ENCODE measurements at regions not wholly inside any gene's neighbourhood (a gene's known extent, or its start where the extent isn't known, plus 50 kb on each side); places are given as distances from the start of the nearest gene placed in this dataset.

DNA sequence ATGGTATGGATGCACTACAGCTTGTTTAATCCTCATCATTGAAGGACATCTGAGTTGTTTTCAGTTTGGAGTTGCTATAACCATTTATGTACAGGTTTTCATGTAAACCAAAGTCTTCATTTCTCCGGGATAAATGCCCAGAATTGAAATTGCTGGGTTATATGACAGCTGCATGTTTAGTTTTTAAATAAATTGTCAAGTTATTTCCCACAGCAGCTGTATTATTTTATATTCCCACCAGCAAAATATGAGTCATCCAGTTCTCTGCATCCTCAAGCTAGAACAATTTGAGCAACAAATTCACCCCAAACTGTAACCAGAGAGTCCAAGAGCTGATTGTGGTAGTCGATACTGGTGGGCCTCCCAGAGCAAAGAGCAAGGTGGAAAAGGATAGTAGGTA is 125.6 kb upstream of the PRNP start:
- no peak for DNase-seq (ENCODE audit: extremely low read depth, low read depth, low spot score)

DNA sequence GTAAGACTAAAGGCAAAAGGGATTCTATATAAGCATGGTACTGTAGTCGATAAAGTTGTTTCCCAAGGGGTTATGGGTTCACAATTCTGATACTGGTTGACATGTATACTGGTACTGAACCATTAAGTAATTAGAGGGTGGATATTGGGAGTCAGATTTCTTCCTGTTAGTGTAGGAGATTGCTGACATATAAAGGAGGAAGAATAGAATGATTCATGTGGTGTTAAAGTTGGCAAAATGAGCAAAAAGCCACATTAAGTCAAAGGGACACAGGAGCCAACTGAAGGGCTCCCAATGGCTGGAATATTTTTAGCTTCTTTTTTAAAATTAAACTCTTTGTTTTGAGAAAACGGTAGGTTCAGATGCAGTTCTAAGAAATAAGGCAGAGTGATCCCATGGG is 126.3 kb upstream of the PRNP start:
- DNase-seq (ENCODE audit: extremely low read depth, low read depth, low spot score), result no peak

DNA sequence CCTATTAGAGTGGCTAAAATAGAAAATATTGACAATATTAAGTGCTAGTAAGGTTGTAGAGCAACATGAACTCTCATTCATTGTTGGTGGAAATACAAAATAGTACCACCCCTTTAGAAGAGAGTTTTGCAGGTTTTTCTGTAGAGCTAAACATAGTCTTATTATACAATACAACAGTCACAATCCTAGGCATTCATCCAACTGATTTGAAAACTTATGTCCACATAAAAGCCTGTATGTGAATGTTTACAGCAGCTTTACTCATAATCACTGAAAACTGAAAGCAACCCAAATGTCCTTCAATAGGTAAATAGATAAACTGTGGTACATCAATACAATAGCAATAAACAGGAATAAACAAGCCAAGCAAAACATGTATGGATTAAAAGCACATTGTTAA is 127.2 kb upstream of the PRNP start:
- no peak for DNase-seq (ENCODE audit: extremely low read depth, low read depth, low spot score)

DNA sequence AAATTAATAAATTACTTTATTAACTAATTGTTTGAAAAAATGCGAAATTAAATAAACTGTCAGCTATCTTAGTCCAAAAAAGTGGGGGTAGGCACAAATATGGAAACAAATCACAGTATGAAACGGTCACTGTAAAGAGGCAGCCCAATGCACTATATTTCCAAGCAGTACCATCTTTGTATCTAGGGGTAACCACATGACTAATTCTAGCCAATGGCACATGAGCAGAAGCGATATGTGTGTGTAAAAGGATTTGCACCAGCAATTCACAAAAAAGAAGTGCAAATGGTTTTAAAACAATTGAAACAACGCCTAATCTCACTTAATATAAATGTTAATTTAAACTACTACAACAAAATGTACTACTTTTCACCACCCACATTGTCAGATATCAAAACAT is 129.5 kb upstream of the PRNP start:
- DNase-seq (ENCODE audit: extremely low read depth, low read depth, low spot score), result no peak

DNA sequence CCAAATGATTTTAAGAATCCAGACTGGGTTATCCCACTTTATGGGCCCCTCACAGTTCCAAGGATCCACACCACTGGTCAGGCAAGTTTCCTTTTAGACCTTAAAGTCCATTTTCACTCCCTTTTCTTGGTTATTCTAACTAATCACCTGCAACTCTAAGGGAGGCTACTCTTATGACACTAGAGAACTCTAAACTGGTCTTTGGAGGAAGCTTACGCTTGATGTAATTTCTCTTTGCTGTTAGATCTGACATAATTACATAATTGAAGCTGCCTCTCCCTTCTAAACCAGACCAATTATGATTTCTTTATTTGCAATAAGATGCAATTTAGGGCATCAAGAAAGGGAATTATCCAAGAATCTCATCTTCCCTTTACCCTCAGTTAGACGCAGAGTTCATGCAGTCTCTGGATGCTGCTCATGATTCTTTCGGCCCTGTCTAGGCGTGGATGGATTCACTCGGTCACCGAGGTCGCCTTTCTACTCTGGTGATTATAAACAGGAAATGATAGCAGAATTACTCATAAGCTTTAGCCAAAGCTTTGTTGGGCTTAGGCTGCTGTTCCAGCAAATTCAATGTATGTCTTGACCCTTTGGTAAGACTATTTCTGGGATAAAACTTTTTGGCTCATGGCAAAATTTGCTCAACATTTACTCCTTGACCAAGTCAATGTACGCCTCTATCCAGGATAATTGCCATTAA is 130.9 kb upstream of the PRNP start:
- DNase-seq (ENCODE audit: extremely low read depth, low read depth, low spot score), result peak; percentile 67

DNA sequence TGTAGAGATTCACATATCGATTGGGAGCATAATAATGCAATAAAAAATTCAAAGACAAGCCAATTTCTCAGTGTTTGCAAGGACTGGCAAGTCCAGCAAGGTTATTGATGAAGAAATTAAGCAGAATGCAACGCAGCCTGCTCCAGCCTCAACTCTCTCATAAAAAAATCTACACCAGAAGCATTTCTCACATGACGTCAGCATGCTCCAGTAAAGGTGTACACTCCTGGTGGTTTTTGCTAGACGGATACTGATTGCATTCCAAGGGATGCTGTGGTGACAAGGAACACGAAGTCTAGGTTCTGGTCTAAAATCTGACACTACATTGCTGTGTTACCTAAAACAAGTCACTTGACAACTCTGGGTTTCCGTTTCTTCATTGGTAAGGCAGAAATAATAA is 131.9 kb upstream of the PRNP start:
- no peak for DNase-seq (ENCODE audit: extremely low read depth, low read depth, low spot score)

DNA sequence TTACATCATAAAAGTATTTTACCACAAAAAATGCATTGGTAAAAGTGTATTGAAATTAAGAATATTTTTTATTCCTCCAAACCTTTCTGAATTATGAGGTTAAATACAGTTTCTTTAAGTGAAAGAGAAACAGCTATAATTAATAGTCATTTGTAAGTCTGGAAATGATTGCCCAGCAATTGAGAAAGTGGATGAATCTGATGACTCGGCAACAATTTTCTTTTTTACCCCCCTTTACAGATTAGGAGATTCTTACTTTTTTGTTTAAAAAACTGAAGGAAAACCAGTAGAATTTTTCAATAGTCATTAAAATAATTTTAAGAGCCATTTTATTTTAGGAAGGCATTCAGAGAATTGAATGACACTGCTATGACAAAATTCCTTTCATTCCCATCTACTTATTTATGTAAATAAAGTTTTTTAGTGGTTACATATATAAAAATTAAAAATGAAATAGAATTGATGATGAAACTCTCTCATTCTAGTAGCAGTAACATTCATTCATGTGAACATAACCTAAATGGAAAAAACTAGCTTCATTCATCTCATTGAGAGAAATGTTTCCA is 134.1 kb upstream of the PRNP start:
- DNase-seq (ENCODE audit: extremely low read depth, low read depth, low spot score), result no peak

DNA sequence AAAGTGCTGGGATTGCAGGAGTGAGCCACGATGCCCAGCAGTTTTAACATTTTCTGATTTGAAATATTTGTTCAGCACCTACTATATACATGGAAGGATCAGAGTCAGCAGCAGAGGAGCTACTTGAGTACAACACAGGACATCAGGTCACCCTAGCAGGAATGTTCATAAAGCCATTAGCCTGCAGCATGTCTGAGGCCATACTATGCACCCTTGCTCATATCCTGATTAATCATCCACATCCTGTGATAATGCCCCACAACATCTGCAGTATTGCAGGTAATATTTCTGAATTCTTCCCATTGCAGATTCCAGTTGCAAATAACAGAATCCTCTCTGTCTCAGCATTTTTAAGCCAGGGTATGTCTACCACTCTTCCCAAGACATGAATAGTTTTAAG is 135.5 kb upstream of the PRNP start:
- DNase-seq (ENCODE audit: extremely low read depth, low read depth, low spot score), result no peak

DNA sequence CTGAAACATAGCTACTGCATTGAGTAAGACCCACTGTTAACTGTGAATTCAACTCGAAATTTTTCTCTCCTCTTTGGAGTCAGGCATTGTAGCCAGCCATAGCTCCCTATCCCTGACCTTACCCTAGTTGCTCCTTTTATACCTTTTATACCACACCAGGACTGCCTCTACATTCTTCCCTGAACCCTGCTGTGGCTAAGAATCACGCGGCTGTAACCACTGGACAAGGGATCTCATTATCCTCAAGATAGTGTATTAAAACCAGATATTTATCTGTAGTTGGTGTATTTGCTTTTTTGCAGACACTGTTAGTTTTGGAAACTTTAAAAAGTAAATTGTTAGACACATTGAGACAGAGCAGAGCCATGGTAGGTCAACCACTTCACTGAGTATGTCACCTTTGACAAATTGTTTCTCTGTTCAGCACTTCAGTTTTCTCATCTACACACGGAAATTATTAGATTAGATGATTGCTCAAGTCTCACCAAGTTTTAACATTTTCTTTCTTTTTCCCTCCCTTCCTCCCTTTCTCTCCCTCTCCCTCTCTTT is 136.5 kb upstream of the PRNP start:
- no peak for DNase-seq (ENCODE audit: extremely low read depth, low read depth, low spot score)

DNA sequence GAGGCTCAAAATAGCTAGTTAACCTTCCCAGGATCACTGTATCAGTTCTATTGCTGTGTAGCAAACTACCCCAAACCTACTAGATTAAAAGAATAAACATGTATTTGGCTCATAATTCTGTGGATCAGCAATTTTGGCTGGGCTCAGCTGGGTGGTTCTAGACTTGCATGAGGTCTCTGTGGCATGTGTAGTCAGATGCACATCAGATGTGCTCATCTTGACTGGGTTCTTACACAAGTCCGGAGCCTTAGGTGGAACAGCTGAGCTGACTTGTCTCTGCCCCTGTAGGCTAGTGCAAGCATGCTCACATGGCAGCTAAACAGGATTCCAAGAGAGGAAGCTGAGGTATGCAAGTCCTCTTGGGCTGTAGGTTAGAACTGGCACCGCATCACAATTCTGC is 137.7 kb upstream of the PRNP start:
- DNase-seq (ENCODE audit: extremely low read depth, low read depth, low spot score), result no peak

DNA sequence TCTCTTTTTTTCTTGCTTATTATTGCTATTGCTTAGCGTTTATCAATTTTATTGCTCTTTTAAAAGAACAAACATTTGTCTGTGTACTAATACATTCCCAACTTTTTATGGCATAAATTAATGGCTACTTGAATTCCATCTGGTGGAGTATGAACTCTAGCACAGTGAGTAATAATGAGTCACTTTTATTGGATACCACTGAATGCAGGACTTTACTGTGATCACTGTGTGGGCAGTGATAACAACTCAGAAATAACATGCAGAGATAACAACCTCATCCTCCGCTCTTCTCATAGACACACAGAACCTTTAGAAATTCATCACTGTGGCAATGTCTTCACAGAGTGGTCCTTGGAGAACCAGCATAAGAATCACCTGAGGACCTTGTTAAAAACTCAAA is 139.5 kb upstream of the PRNP start:
- no peak for DNase-seq (ENCODE audit: extremely low read depth, low read depth, low spot score)

DNA sequence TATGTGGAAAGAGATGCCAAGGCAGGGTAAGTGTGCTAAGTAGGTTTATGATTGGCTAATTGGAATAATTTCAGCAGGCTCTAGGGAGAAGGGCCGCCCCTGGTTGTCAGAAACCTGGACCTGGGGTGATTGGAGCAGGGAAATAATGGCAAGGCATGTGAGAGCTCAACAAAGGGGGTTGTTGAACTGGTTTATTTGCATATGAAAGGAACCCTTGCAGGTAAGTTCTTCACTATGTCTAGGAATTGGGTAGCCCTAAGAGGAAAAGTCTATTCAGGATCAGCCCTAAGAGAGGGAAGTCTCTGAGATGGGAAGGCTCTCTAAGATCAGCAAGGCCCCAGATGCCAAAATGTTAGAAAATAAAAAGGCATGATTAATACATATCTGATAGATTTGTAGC is 139.9 kb upstream of the PRNP start:
- DNase-seq (ENCODE audit: extremely low read depth, low read depth, low spot score), result no peak

DNA sequence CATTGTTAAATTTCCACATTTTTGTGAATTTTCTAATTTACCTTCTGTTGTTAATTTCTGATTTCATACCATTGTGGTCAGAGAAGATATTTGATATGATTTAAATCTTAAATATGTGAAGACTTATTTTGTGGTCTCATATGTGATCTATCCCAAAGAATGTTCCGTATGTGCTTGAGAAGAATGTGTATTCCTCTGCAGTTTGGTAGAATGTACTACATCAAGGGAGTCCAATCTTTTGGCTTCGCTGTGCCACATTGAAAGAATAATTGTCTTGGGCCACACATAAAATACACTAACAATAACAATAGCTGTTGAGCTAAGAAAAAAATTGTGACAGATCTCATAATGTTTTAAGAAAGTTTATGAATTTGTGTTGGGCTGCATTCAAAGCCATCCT is 140.7 kb upstream of the PRNP start:
- no peak for DNase-seq (ENCODE audit: extremely low read depth, low read depth, low spot score)

DNA sequence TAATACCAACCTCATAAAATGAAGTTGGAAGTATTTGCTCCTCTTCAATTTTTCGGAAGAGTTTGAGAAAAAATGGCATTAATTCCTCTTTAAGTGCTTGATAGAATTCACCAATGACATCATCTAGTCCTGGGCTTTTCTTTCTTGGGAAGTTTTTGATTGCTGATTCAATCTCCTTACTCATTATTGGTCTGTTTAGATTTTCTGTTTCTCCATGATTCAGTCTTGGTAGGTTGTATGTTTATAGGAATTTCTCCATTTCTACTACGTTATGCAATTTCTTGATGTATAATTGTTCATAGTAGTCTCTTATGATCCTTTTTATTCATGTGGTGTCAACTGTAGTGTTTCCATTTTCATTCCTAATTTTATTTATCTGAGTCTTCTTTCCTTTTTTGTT is 141.5 kb upstream of the PRNP start:
- DNase-seq (ENCODE audit: extremely low read depth, low read depth, low spot score), result no peak

DNA sequence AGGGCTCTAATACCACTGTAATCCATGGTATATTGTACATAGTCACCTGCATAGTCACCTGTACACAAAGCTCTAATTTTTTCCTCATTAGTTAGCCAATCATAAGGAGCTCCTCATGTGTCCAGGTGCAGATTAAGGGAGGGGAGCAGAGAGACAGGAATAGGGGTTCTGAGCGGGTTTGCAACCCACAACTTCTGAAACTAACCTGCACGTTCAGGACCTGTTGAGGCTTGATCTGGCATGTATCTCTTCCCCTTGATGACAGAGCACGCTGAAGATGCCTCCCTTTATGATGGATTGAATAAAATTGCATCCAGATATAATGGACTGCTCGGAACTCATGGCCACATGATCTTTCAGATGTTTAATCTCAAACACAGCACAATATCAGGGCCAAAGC is 144.0 kb upstream of the PRNP start:
- no peak for DNase-seq (ENCODE audit: extremely low read depth, low read depth, low spot score)

DNA sequence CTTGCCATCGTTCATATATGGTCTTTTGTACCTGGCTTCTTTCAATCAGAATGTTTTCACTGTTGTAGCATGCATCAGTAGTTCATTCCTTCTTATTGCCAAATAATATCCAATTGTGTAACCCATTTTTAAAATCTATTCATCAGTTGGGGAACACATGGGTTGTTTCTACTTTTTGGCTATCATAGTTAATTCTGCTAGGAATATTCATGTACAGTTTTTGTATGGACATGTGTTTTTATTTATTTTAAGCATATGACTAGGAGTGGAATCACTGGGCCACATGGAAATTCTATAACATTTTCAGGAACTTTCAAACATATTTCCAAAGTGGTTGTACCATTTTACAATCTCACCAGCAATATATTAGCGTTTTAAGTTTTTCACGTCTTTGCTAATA is 151.9 kb upstream of the PRNP start:
- no peak for DNase-seq (ENCODE audit: extremely low read depth, low read depth, low spot score)

DNA sequence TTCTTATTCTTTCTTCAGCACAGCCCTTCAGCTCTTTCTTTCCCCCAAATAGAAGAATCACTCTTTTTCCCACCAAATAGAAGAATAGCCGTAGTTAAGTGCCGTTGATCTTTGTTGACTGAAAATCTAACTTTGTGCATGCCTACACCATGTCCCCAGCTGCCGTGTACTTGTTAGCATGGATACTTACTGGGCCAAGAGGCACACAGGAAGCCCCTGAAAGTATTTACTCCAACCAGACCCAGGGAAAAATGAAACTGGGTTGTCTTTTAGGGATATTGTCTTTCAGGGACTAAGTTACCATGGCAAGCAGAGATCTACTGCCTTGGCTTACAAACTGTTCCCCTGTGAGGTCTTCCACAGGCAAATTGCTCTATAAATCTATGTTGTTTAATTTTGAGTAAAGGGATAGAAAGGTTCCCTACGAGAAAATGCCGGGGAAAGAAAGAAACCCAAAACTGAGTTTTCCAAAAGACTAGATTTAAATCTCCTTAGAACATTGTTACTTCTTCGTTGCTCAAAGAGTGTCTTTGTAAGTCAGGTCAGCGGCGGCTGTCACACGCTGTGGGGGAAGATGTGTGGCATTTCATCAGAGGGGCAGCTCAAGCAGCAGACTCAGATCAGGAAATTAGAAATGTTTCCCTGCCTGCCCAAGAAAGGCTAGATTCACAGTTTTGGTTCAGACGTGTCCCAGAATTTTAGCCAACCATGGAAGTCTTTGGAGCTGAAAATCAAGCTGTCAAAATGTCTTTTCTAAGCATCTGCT is 152.7 kb upstream of the PRNP start:
- DNase-seq (ENCODE audit: extremely low read depth, low read depth, low spot score), result no peak

DNA sequence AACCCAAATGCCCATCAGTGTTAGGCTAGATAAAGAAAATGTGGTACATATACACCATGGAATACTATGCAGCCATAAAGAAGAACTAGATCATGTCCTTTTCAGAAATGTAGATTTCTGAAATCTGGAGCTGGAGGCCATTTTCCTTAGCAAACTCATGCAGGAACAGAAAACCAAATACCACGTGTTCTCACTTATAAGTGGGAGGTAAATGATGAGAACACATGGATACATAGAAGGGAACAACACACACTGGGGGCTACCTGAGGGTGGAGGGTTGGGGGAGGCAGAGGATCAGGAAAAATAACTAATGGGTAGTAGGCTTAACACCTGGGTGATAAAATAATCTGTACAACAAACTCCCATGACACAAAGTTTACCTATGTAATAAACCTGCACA is 153.5 kb upstream of the PRNP start:
- DNase-seq (ENCODE audit: extremely low read depth, low read depth, low spot score), result no peak

DNA sequence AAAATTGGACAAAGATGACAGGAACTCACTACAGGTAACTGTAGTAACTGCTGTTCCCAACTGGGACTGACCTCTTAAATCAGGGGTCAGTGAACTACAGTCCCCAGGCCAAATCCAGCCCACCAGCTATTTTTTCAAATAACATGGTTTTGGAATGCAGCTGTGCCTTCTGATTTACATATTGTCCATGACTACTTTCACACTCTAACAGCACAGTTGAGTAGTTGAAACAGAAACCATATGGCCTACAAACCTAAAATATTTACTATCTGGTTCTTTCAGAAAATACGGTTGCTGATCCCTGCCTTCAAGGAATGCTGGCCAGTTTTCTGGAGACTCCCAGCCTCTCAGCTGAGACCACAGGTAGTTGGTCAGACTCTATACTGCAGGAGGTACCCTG is 161.5 kb upstream of the PRNP start:
- no peak for DNase-seq (ENCODE audit: extremely low read depth, low read depth, low spot score)

DNA sequence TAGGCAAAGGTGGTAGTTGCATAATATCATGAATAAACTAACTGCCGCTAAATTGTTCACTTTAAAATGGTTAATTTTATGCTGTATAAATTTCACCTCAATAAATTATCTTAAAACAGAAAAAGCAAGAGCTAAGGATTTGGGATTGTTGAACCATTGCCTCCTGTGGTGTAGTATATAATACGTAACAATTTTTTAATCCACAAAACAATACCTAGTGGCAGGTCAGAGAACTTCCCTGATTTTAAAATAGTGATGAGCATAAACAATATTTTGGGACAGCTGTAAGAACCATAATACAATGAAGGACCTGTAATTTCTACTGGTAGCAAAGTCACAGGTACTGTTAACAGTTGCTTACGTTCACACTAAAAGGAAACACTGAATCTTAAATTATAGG is 161.9 kb upstream of the PRNP start:
- DNase-seq (ENCODE audit: extremely low read depth, low read depth, low spot score), result no peak

DNA sequence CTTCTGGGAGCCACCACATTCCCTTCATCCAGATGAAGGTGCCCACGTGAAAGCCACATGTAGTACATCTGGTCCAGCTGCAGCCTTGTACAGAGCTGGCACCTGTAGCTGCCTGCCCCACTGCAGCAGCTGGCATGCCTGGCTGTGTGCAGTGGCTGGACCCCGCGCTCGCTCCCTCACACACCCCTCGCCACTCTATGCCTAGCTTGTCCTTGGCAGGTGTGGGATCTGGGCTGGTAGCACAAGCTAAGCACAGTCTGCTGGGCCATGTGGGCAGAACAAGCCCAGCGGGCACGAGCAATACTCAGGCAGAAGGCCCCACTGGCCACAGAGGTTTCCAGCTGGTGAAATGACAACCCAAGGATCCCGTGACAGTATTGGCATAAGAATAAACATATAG is 163.9 kb upstream of the PRNP start:
- DNase-seq (ENCODE audit: extremely low read depth, low read depth, low spot score), result no peak
